ENCODE measurements at regions not wholly inside any gene's neighbourhood (a gene's known extent, or its start where the extent isn't known, plus 50 kb on each side); places are given as distances from the start of the nearest gene placed in this dataset.

DNA sequence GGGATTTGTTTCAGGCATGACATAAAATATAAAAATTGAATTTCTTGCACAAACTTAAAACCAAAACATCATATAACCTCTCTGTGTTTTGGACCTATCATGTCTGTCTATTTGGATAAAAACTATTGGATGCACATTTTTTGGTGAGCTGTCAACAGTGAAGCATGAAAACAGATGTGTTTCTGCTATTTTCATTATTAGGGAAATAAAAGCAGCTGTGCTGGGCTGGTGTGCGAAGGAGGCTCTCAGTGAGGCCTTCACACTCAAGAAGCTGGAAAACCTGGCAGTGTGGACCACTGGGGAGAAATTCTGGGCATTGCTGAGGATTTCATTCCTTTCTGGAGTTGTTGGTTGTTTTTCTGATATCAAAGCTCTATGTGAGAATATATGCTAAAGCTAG is 395.3 kb downstream of the GJA1 start:
- TF ChIP-seq EZH2 (IDR thresholded peaks at IDR 0.05; ENCODE audit: borderline replicate concordance, low read length): no peak
- TF ChIP-seq CTCF (conservative IDR thresholded peaks at IDR 0.05 in 1 of 2, IDR thresholded peaks at IDR 0.05 in 1 of 2; ENCODE audit: extremely low read depth in 1 of 2, insufficient read depth in 1 of 2, low read depth in 1 of 2, low read length in 2 of 2): no peak
